OCI-LY1 (cell line): ENCODE measurements at regions not wholly inside any gene's neighbourhood (a gene's known extent, or its start where the extent isn't known, plus 50 kb on each side); places are given as distances from the start of the nearest gene placed in this dataset.

Source experiments
- CTCF ChIP-seq: fragments of 200-600 bp; sonication (generic), shearing (Covaris generic); IDR thresholded peaks from 2 replicates; pipeline ENCODE4 v1.5.1; 2017; ENCODE audit warnings: mild to moderate bottlenecking, antibody characterized with exemption, low read length, moderate library complexity, mixed read lengths
- EZH2 ChIP-seq: fragments of 200-600 bp; sonication (generic), shearing (Covaris generic); IDR thresholded peaks from 2 replicates; pipeline ENCODE4 v1.8.0; 2017; ENCODE audit warnings: borderline replicate concordance, mixed run types, mild to moderate bottlenecking, antibody characterized with exemption, low read length, moderate library complexity, mixed read lengths

- TF ChIP-seq CTCF (no peak), EZH2 (no peak)
These were observed 114.2 kb upstream of the ADAMTS16 start for GRCh38 chr5:5025774-5026408.
